HCT116 (cell line): ENCODE measurements at regions not wholly inside any gene's neighbourhood (a gene's known extent, or its start where the extent isn't known, plus 50 kb on each side); places are given as distances from the start of the nearest gene placed in this dataset.

Experiments used
- ATAC-seq: fragments of 200-7000 bp; cut with Tn5 transposase; 2 replicates; pipeline ENCODE4 v1.9.1; 2020; ENCODE audit warnings: mild to moderate bottlenecking, moderate library complexity
- BruUV-seq: library from RNA; stranded (reverse); fragments of 400-500 nt; replicated peaks from 2 replicates; lab custom pipeline; 2021; lab: Mats Ljungman, UMichigan
- CTCF ChIA-PET: fragments of 300-600 bp; sonication (Branson Sonifier 250); formaldehyde crosslinking; loops from one replicate; lab custom pipeline; 2021; ENCODE audit warnings: antibody characterized with exemption; lab: Charles Lee
- POLR2A ChIA-PET: fragments of 300-600, 350-600 bp; sonication (Branson Sonifier 250); formaldehyde crosslinking; loops from one replicate; lab custom pipeline; 2021; ENCODE audit warnings: antibody characterized with exemption; lab: Charles Lee
- RAD21 ChIA-PET, 2 experiments: fragments of 300-600 bp; sonication (Branson Sonifier 250); formaldehyde crosslinking; loops; one replicate each; lab custom pipeline; 2023; ENCODE audit warnings: low total read pairs in 2 of 2; ENCODE audit not compliant: uncharacterized antibody in 2 of 2, unreplicated experiment in 2 of 2, low non-redundant PET in 1 of 2; lab: Charles Lee
- DNase-seq: peaks from one replicate; pipeline ENCODE4 v3.0.0-alpha.2; 2010; ENCODE audit warnings: low read depth, low spot score
- H2AFZ ChIP-seq: fragments of 200-600 bp; shearing (Covaris generic), sonication (generic); 2 replicates; pipeline ENCODE4 v1.6.1; 2017; ENCODE audit warnings: low read depth, mixed run types, mixed read lengths, antibody characterized with exemption, low read length; ENCODE audit not compliant: poor library complexity, severe bottlenecking
- H3K27ac ChIP-seq: 2 replicates; pipeline ENCODE4 v1.5.1; 2012; ENCODE audit warnings: low read depth, low read length
- H3K27me3 ChIP-seq: fragments of 200-600 bp; sonication (generic); 2 replicates; pipeline ENCODE4 v1.6.1; 2016; ENCODE audit warnings: mixed run types, low read length, mixed read lengths; ENCODE audit not compliant: insufficient read depth
- H3K36me3 ChIP-seq, 2 experiments: fragments of 200-500 bp in 1 of 2; fragments of 200-600 bp in 1 of 2; sonication (Bioruptor generic) in 1 of 2; sonication (generic) in 1 of 2; 2 replicates each; pipeline versions ENCODE4 v1.5.1 to v1.6.1; 2014 to 2016; ENCODE audit warnings: low read length in 2 of 2, inconsistent platforms in 1 of 2, mixed read lengths in 1 of 2, mixed run types in 1 of 2; ENCODE audit not compliant: insufficient read depth in 2 of 2, control insufficient read depth in 1 of 2
- H3K4me1 ChIP-seq, 2 experiments: fragments of 200-600 bp in 1 of 2; sonication (generic) in 1 of 2; 2 replicates each; pipeline versions ENCODE4 v1.5.1 to v1.6.1; 2012 to 2017; ENCODE audit warnings: low read length in 2 of 2, inconsistent platforms in 1 of 2, mild to moderate bottlenecking in 1 of 2, mixed read lengths in 1 of 2, mixed run types in 1 of 2, moderate library complexity in 1 of 2; ENCODE audit not compliant: insufficient read depth in 2 of 2, control insufficient read depth in 1 of 2
- H3K4me2 ChIP-seq: fragments of 200-600 bp; sonication (generic); 2 replicates; pipeline ENCODE4 v1.6.1; 2017; ENCODE audit warnings: mixed run types, low read length, mixed read lengths
- H3K4me3 ChIP-seq, 2 experiments: fragments of 200-600 bp in 1 of 2; sonication (generic) in 1 of 2; replicated peaks in 1 of 2; 2 replicates each; pipeline ENCODE4 v1.5.1; 2011 to 2016; ENCODE audit warnings: low read length in 2 of 2, control low read depth in 1 of 2, low read depth in 1 of 2, mild to moderate bottlenecking in 1 of 2, mixed read lengths in 1 of 2, mixed run types in 1 of 2
- H3K79me2 ChIP-seq: fragments of 200-600 bp; sonication (generic); 2 replicates; pipeline ENCODE4 v1.6.1; 2017; ENCODE audit warnings: mild to moderate bottlenecking, mixed run types, low read length, moderate library complexity, mixed read lengths; ENCODE audit not compliant: insufficient read depth
- H3K9ac ChIP-seq: fragments of 200-600 bp; sonication (generic); 2 replicates; pipeline ENCODE4 v1.6.1; 2016; ENCODE audit warnings: low read length, mixed read lengths
- H3K9me2 ChIP-seq: fragments of 200-600 bp; sonication (generic), shearing (Covaris generic); 2 replicates; pipeline ENCODE4 v1.6.1; 2017; ENCODE audit warnings: mixed run types, mild to moderate bottlenecking, moderate library complexity; ENCODE audit not compliant: insufficient read depth
- H3K9me3 ChIP-seq, 2 experiments: fragments of 200-500 bp in 1 of 2; fragments of 200-600 bp in 1 of 2; sonication (Bioruptor generic) in 1 of 2; sonication (generic) in 1 of 2; 2 replicates each; pipeline ENCODE4 v1.6.1; 2014 to 2017; ENCODE audit warnings: low read length in 2 of 2, mixed read lengths in 2 of 2, inconsistent platforms in 1 of 2, low read depth in 1 of 2, mild to moderate bottlenecking in 1 of 2, mixed run types in 1 of 2, moderate library complexity in 1 of 2; ENCODE audit not compliant: control insufficient read depth in 1 of 2, insufficient read depth in 1 of 2
- H4K20me1 ChIP-seq: fragments of 200-600 bp; sonication (generic), shearing (Covaris generic); 2 replicates; pipeline ENCODE4 v1.6.1; 2017; ENCODE audit warnings: mixed run types, mild to moderate bottlenecking, moderate library complexity; ENCODE audit not compliant: insufficient read depth
- ATF3 ChIP-seq: IDR thresholded peaks from 2 replicates; pipeline ENCODE4 v1.6.1; 2012
- CEBPB ChIP-seq: IDR thresholded peaks from 2 replicates; pipeline ENCODE4 v1.6.1; 2012; ENCODE audit warnings: low read depth
- CTCF ChIP-seq, 3 experiments: fragments of 200-600 bp in 1 of 3; sonication (generic) in 1 of 3; IDR thresholded peaks in 2 of 3; conservative IDR thresholded peaks in 1 of 3; 2 replicates each; pipeline ENCODE4 v1.5.1; 2012 to 2017; ENCODE audit warnings: low read depth in 2 of 3, low read length in 2 of 3, antibody characterized with exemption in 1 of 3, borderline replicate concordance in 1 of 3, control low read depth in 1 of 3, mild to moderate bottlenecking in 1 of 3, mixed read lengths in 1 of 3, mixed run types in 1 of 3, moderate library complexity in 1 of 3; ENCODE audit not compliant: insufficient read depth in 1 of 3
- ELF1 ChIP-seq: IDR thresholded peaks from 2 replicates; pipeline ENCODE4 v1.6.1; 2012; ENCODE audit warnings: low read depth, borderline replicate concordance
- EZH2 ChIP-seq: fragments of 200-600 bp; sonication (generic); IDR thresholded peaks from 2 replicates; pipeline ENCODE4 v1.6.1; 2017; ENCODE audit warnings: antibody characterized with exemption, mixed run types
- EZH2phosphoT487 ChIP-seq: fragments of 200-600 bp; IDR thresholded peaks from 2 replicates; pipeline ENCODE4 v1.6.1; 2018; ENCODE audit warnings: antibody characterized with exemption, borderline replicate concordance
- MAX ChIP-seq: IDR thresholded peaks from 2 replicates; pipeline ENCODE4 v1.6.1; 2012
- POLR2A ChIP-seq: IDR thresholded peaks from 2 replicates; pipeline ENCODE4 v1.7.0; 2011; ENCODE audit warnings: borderline replicate concordance; ENCODE audit not compliant: insufficient read depth, insufficient read length; ENCODE audit errors: extremely low read depth
- POLR2AphosphoS5 ChIP-seq: IDR thresholded peaks from 2 replicates; pipeline ENCODE4 v1.6.1; 2011; ENCODE audit warnings: mild to moderate bottlenecking, low read depth, low read length, moderate library complexity
- RAD21 ChIP-seq: IDR thresholded peaks from 2 replicates; pipeline ENCODE4 v1.6.1; 2012; ENCODE audit warnings: low read depth, mild to moderate bottlenecking
- REST ChIP-seq: IDR thresholded peaks from 2 replicates; pipeline ENCODE4 v1.6.1; 2012; ENCODE audit warnings: low read depth
- SIN3A ChIP-seq: IDR thresholded peaks from 2 replicates; pipeline ENCODE4 v1.6.1; 2012; ENCODE audit warnings: low read depth
- SRF ChIP-seq: IDR thresholded peaks from 2 replicates; pipeline ENCODE4 v1.6.1; 2012; ENCODE audit warnings: low read depth
- ZNF274 ChIP-seq: fragments of 200-500 bp; sonication (Bioruptor generic); IDR thresholded peaks from 2 replicates; pipeline ENCODE4 v1.6.1; 2014; ENCODE audit warnings: mild to moderate bottlenecking, low read depth, low read length, inconsistent platforms
- intact Hi-C: fragments of 100-400 bp; cut with micrococcal nuclease; formaldehyde crosslinking; loops from 2 replicates; pipeline ENCODE4 v1.10.0; 2022

- Histone ChIP-seq H3K9me3 (no peaks in the 10 kb centered on the region), H3K4me1 (peaks cover 0 to 2% of the 10 kb centered on the region in 2 experiments; a peak in 1 of 4 replicates), H3K79me2 (no peaks in the 10 kb centered on the region), H3K4me3 (no peak overlapping the region), H3K9ac (no peak overlapping the region), H3K36me3 (no peaks in the 10 kb centered on the region), H4K20me1 (no peaks in the 10 kb centered on the region), H3K27ac (no peak overlapping the region), H3K4me2 (no peak overlapping the region), H3K27me3 (no peaks in the 10 kb centered on the region), H3K9me2 (no peaks in the 10 kb centered on the region), H2AFZ (no peak overlapping the region)
- ChIA-PET RAD21 (no interaction called here), CTCF (no interaction called here), POLR2A (no interaction called here)
- DNase-seq (no peak), ATAC-seq (no peak)
- BruUV-seq, result no TSS peak
- intact Hi-C loops, result no loop called here
- TF ChIP-seq EZH2phosphoT487, result no peak
- no peak for TF ChIP-seq CTCF (IDR thresholded peaks at IDR 0.05 in 2 of 3, conservative IDR thresholded peaks at IDR 0.05 in 1 of 3; ENCODE audit: borderline replicate concordance in 1 of 3, insufficient read depth in 1 of 3, low read depth in 2 of 3, low read length in 2 of 3)
- no peak for TF ChIP-seq MAX
- TF ChIP-seq SRF, result no peak
- no peak for TF ChIP-seq ATF3
- TF ChIP-seq EZH2, result no peak
- no peak for TF ChIP-seq RAD21
- TF ChIP-seq ELF1, result no peak
- TF ChIP-seq SIN3A, result no peak
- no peak for TF ChIP-seq POLR2AphosphoS5
- TF ChIP-seq ZNF274, result no peak
- TF ChIP-seq REST, result no peak
- TF ChIP-seq CEBPB, result no peak
- no peak for TF ChIP-seq POLR2A
Measured at GRCh38 chr1:91622616-91623015, 122.0 kb downstream of the CDC7 start.
